Hepatocyte (in vitro differentiated cells): ENCODE measurements at regions not wholly inside any gene's neighbourhood (a gene's known extent, or its start where the extent isn't known, plus 50 kb on each side); places are given as distances from the start of the nearest gene placed in this dataset.

Source experiments
- DNase-seq: peaks from one replicate; pipeline ENCODE4 v3.0.0-alpha.2; 2016; ENCODE audit warnings: low spot score
- H2AFZ ChIP-seq: fragments of 200-600 bp; sonication (generic); 2 replicates; pipeline ENCODE4 v1.6.0; 2016; ENCODE audit warnings: antibody characterized with exemption, mild to moderate bottlenecking
- H3K27ac ChIP-seq: fragments of 200-600 bp; sonication (generic); 2 replicates; pipeline ENCODE4 v1.5.1; 2016; ENCODE audit warnings: mild to moderate bottlenecking
- H3K27me3 ChIP-seq: fragments of 200-600 bp; sonication (generic); 2 replicates; pipeline ENCODE4 v1.6.1; 2016
- H3K36me3 ChIP-seq: fragments of 200-600 bp; sonication (generic); replicated peaks from 2 replicates; pipeline ENCODE4 v1.5.1; 2016; ENCODE audit warnings: low read depth; ENCODE audit not compliant: insufficient read depth
- H3K4me1 ChIP-seq: fragments of 200-600 bp; sonication (generic); 2 replicates; pipeline ENCODE4 v1.5.1; 2016; ENCODE audit warnings: mild to moderate bottlenecking, moderate library complexity; ENCODE audit not compliant: insufficient read depth
- H3K4me2 ChIP-seq: fragments of 200-600 bp; sonication (generic); 2 replicates; pipeline ENCODE4 v1.6.0; 2016
- H3K4me3 ChIP-seq: fragments of 200-600 bp; sonication (generic); 2 replicates; pipeline ENCODE4 v1.5.1; 2016; ENCODE audit warnings: mild to moderate bottlenecking
- H3K79me2 ChIP-seq: fragments of 200-600 bp; sonication (generic); 2 replicates; pipeline ENCODE4 v1.6.0; 2017; ENCODE audit warnings: mild to moderate bottlenecking
- H3K9me2 ChIP-seq: fragments of 200-600 bp; sonication (generic); replicated peaks from 2 replicates; pipeline ENCODE4 v1.6.0; 2017; ENCODE audit warnings: mild to moderate bottlenecking; ENCODE audit not compliant: insufficient read depth
- H3K9me3 ChIP-seq: fragments of 200-600 bp; sonication (generic); 2 replicates; pipeline ENCODE4 v1.5.1; 2016; ENCODE audit warnings: low read depth, mild to moderate bottlenecking
- H4K20me1 ChIP-seq: fragments of 200-600 bp; sonication (generic); 2 replicates; pipeline ENCODE4 v1.6.0; 2016; ENCODE audit warnings: mild to moderate bottlenecking; ENCODE audit not compliant: insufficient read depth, poor library complexity, severe bottlenecking
- EZH2 ChIP-seq: fragments of 200-600 bp; sonication (generic); IDR thresholded peaks from 2 replicates; pipeline ENCODE4 v1.6.1; 2016; ENCODE audit warnings: antibody characterized with exemption, mild to moderate bottlenecking, borderline replicate concordance
- EZH2phosphoT487 ChIP-seq: fragments of 200-600 bp; sonication (generic); IDR thresholded peaks from one replicate; pipeline ENCODE4 v1.6.1; 2018; ENCODE audit warnings: antibody characterized with exemption, mild to moderate bottlenecking, low read depth, moderate library complexity; ENCODE audit not compliant: unreplicated experiment, severe bottlenecking
- WGBS: methylation state at CpG from one replicate; pipeline ENCODE4 v1.1.6; 2016; ENCODE audit warnings: low lambda C conversion rate; ENCODE audit errors: missing lambda C conversion rate; 5-methylcytosine and 5-hydroxymethylcytosine counted together
- TF ChIP-seq, protein P1 (sequence below): fragments of 200-600 bp; sonication (generic); IDR thresholded peaks from 2 replicates; pipeline ENCODE4 v1.5.1; 2016; ENCODE audit warnings: antibody characterized with exemption, mild to moderate bottlenecking; ENCODE audit not compliant: poor library complexity

DNA sequence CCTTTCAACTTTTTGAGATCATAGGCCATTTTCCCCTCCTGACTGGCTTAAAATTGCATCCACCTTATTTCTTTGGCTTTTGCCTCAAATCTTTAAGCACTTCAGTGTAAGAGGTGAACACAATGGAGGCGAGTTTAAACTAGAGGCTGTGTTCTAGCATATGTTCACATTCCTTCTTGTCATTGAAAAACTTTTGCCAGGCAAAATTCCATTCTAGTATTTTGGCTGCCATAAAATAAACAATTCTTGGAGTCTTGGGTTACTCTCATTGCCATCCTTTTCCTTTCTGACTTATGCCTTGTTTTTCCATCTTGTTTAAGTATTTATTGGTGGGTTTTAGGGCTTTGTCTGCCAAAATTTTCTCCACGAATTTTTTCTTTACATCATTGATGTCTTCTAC lies 137.3 kb upstream of the ANXA10 start:
- Histone ChIP-seq H2AFZ (no peak overlapping the region), H3K4me1 (no peaks in the 10 kb centered on the region), H3K79me2 (no peaks in the 10 kb centered on the region), H4K20me1 (no peaks in the 10 kb centered on the region), H3K4me3 (no peak overlapping the region), H3K27ac (no peak overlapping the region), H3K9me3 (no peaks in the 10 kb centered on the region), H3K27me3 (no peaks in the 10 kb centered on the region), H3K36me3 (no peaks in the 10 kb centered on the region), H3K4me2 (no peak overlapping the region), H3K9me2 (no peaks in the 10 kb centered on the region)
- no peak for TF ChIP-seq EZH2
- no peak for TF ChIP-seq EZH2phosphoT487
- TF ChIP-seq, protein P1, sequence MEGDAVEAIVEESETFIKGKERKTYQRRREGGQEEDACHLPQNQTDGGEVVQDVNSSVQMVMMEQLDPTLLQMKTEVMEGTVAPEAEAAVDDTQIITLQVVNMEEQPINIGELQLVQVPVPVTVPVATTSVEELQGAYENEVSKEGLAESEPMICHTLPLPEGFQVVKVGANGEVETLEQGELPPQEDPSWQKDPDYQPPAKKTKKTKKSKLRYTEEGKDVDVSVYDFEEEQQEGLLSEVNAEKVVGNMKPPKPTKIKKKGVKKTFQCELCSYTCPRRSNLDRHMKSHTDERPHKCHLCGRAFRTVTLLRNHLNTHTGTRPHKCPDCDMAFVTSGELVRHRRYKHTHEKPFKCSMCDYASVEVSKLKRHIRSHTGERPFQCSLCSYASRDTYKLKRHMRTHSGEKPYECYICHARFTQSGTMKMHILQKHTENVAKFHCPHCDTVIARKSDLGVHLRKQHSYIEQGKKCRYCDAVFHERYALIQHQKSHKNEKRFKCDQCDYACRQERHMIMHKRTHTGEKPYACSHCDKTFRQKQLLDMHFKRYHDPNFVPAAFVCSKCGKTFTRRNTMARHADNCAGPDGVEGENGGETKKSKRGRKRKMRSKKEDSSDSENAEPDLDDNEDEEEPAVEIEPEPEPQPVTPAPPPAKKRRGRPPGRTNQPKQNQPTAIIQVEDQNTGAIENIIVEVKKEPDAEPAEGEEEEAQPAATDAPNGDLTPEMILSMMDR = no peak
- 70% methylated on average over 2 of the region's 2 CpGs for WGBS
- no peak for DNase-seq

DNA sequence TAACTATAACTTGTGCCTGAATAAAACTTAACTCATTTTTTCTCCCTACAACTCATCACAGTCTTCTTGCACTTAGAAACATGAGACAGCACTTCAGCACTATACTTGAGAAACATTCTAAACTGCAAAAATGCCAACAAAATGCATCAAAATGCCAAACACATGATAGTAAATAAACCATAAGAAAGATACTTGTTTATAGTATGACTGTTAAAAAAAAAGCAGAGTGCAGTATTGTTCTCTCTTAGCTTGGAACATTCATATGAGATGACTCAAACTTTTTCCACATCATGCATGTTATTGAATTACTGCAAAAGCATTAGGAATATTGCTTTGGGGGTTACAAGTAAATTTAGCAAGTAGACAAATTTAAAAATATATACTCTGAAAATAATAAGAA lies 135.7 kb upstream of the ANXA10 start:
- Histone ChIP-seq H2AFZ (no peak overlapping the region), H3K9me3 (no peaks in the 10 kb centered on the region), H4K20me1 (no peaks in the 10 kb centered on the region), H3K4me3 (no peak overlapping the region), H3K27me3 (no peaks in the 10 kb centered on the region), H3K27ac (no peak overlapping the region), H3K4me1 (no peaks in the 10 kb centered on the region), H3K4me2 (no peak overlapping the region), H3K9me2 (no peaks in the 10 kb centered on the region), H3K36me3 (no peaks in the 10 kb centered on the region), H3K79me2 (no peaks in the 10 kb centered on the region)
- no peak for TF ChIP-seq EZH2phosphoT487
- TF ChIP-seq, protein P1 = no peak
- no peak for TF ChIP-seq EZH2
- DNase-seq = no peak

DNA sequence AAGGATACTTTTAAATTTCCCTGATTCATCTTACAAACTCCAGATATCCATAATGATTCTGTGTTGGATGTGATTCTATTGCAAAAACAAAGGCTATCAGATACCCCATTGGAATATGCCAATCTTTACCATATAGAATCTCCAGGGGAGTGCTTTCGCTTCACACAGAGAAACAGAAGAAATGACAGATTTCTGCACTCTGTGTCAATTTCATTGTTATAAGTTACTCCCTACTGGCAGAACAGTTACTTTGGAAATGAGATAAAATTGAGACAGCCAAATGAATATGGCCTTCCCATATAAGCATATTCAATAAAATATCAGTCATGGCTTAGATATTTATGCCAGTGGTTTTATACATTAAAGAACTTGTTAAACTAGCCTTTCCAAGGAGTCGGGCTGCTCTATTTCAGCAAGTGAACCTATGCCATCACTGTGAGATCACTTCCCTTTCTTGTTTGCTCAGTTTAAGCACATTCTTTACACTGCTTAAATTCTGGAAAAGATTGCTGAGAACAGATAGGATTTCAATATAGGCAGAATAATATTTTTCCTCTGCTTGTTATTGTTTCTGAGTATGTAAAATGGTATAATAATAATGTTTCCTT lies 127.5 kb upstream of the ANXA10 start:
- no peak for TF ChIP-seq EZH2phosphoT487
- no peak for TF ChIP-seq EZH2
- TF ChIP-seq, protein P1 = no peak
- H3K4me3 ChIP-seq = no peak overlapping the region
- no peaks in the 10 kb centered on the region for H3K9me3 ChIP-seq
- H3K27ac ChIP-seq = no peak overlapping the region
- no peaks in the 10 kb centered on the region for H3K36me3 ChIP-seq
- DNase-seq = no peak
- H4K20me1 ChIP-seq = no peaks in the 10 kb centered on the region
- no peak overlapping the region for H2AFZ ChIP-seq
- 90% methylated on average over 2 of the region's 2 CpGs for WGBS
- H3K9me2 ChIP-seq = no peaks in the 10 kb centered on the region
- no peaks in the 10 kb centered on the region for H3K4me1 ChIP-seq
- no peaks in the 10 kb centered on the region for H3K79me2 ChIP-seq
- H3K27me3 ChIP-seq = no peaks in the 10 kb centered on the region
- H3K4me2 ChIP-seq = no peak overlapping the region

DNA sequence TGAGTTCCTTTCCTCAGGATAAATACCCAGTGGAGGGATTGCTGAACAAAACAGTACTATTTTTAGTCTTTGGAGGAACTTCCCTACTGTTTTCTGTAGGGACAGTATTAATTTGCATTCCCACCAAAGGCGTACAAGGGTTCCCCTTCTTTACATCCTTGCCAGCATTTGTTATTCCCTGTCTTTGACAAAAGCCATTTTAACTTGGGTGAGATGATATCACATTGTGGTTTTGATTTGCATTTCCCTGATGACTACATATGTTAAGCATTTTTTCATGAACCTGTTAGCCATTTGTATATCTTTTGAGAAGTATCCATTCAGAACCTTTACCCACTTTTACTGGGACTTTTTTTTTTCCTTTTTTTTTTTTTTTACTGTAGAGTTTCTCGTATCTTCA lies 126.2 kb upstream of the ANXA10 start:
- H3K4me2 ChIP-seq = no peak overlapping the region
- TF ChIP-seq EZH2phosphoT487 = no peak
- TF ChIP-seq EZH2 = no peak
- TF ChIP-seq, protein P1 = no peak
- H3K4me3 ChIP-seq = no peak overlapping the region
- no peak for DNase-seq
- H2AFZ ChIP-seq = no peak overlapping the region
- no peaks in the 10 kb centered on the region for H3K27me3 ChIP-seq
- no peak overlapping the region for H3K27ac ChIP-seq
- H3K9me3 ChIP-seq = no peaks in the 10 kb centered on the region
- 86% methylated on average over 2 of the region's 2 CpGs for WGBS
- H4K20me1 ChIP-seq = no peaks in the 10 kb centered on the region
- H3K79me2 ChIP-seq = no peaks in the 10 kb centered on the region
- H3K4me1 ChIP-seq = no peaks in the 10 kb centered on the region
- H3K9me2 ChIP-seq = no peaks in the 10 kb centered on the region
- no peaks in the 10 kb centered on the region for H3K36me3 ChIP-seq
